IPS-18a (cell line): ENCODE measurements at regions not wholly inside any gene's neighbourhood (a gene's known extent, or its start where the extent isn't known, plus 50 kb on each side); places are given as distances from the start of the nearest gene placed in this dataset.

ENCODE experiments used
- H3K27ac ChIP-seq: one replicate; pipeline ENCODE4 v1.5.1; 2013; ENCODE audit warnings: low read length
- H3K27me3 ChIP-seq: one replicate; pipeline ENCODE4 v1.6.1; 2013; ENCODE audit warnings: mild to moderate bottlenecking, low read length; ENCODE audit not compliant: control insufficient read depth, insufficient read depth
- H3K36me3 ChIP-seq: one replicate; pipeline ENCODE4 v1.6.1; 2013; ENCODE audit warnings: low read depth, low read length; ENCODE audit not compliant: control insufficient read depth
- H3K4me1 ChIP-seq: one replicate; pipeline ENCODE4 v1.6.1; 2013; ENCODE audit warnings: low read depth, low read length; ENCODE audit not compliant: control insufficient read depth
- H3K4me3 ChIP-seq: one replicate; pipeline ENCODE4 v1.5.1; 2013; ENCODE audit warnings: low read length
- H3K9ac ChIP-seq: one replicate; pipeline ENCODE4 v1.6.1; 2013; ENCODE audit warnings: mild to moderate bottlenecking, low read length, moderate library complexity
- H3K9me3 ChIP-seq: one replicate; pipeline ENCODE4 v1.6.1; 2013; ENCODE audit warnings: low read depth, low read length; ENCODE audit not compliant: control insufficient read depth

DNA sequence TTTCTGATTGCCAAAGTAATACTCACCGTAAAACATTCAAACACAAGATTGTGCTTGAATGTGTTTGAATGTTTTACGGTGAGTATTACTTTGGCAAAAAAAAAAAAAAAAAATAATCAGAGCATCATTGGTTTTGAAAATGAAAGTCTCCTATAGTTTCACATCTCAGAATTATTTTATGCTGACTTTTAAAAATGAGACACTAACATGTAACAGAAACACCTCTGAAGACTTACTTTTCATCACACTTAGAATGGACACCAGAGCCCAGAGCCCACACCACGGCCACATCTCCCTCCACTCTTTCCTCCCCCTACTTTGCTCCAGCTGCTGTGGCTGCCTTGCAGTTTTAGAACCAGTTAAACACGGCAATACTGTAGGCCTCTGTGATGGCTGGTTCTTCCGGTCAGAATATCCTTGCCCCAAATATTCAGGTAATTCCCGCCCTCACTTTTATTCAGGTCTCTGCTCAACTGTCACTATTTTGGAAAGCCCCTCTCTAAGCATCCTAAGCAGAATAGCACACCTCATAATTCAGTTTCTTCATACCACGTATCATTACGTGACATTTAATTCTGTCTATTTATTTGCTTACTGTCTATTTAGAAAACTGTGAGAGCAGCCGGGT, 138.9 kb upstream of the MAX start:
- H3K27me3 ChIP-seq = no peaks in the 10 kb centered on the region
- no peaks in the 10 kb centered on the region for H3K36me3 ChIP-seq
- H3K27ac ChIP-seq = no peak overlapping the region
- no peak overlapping the region for H3K4me3 ChIP-seq
- H3K9ac ChIP-seq = no peak overlapping the region
- peaks cover 4% of the 10 kb centered on the region for H3K4me1 ChIP-seq
- no peaks in the 10 kb centered on the region for H3K9me3 ChIP-seq

- H3K27ac ChIP-seq = no peak overlapping the region
- H3K27me3 ChIP-seq = no peaks in the 10 kb centered on the region
- H3K36me3 ChIP-seq = no peaks in the 10 kb centered on the region
- no peaks in the 10 kb centered on the region for H3K9me3 ChIP-seq
- peaks cover 4% of the 10 kb centered on the region for H3K4me1 ChIP-seq
- no peak overlapping the region for H3K9ac ChIP-seq
- H3K4me3 ChIP-seq = no peak overlapping the region
These were observed 140.4 kb upstream of the MAX start for GRCh38 chr14:65242732-65243134.

GRCh38 chr14:65243766-65244442, 141.6 kb upstream of the MAX start:
- H3K4me1 ChIP-seq = no peaks in the 10 kb centered on the region
- H3K27ac ChIP-seq = no peak overlapping the region
- H3K9ac ChIP-seq = no peak overlapping the region

DNA sequence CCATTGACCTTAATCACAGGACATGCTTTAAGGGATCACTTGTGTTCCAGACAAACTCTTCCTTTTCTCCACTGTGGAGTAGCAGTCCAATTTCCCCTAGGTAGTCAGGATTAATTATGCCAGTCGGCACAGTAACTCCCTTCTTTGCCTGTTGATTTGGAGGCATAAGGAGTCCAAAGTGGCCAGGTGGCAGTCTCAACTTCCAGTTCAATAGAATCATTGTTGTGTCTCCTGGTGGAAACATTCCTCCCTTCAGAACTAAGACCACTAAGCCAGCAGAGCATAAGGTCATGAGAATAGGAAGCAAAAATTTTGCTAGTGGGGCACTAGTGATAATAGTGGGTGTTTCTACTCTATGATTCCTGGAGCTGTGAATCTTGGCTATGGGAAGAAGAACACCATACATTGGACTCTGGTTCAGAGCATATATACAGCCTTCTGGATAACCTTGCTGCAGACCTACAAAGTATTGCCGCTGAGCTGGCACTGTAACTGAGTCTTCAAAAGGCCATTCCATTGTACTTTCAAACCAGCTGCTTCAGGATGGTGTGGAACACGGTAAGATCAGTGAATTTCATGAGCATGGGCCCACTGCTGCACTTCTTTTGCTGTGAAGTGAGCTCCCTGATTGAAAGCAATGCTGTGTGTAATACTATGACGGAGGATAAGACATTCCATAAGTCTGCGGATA, 147.3 kb upstream of the MAX start:
- no peaks in the 10 kb centered on the region for H3K4me1 ChIP-seq
- H3K27me3 ChIP-seq = no peaks in the 10 kb centered on the region
- H3K36me3 ChIP-seq = no peaks in the 10 kb centered on the region
- H3K27ac ChIP-seq = no peak overlapping the region
- H3K9ac ChIP-seq = no peak overlapping the region
- no peak overlapping the region for H3K4me3 ChIP-seq
- no peaks in the 10 kb centered on the region for H3K9me3 ChIP-seq

More at GRCh38 chr14:65243766-65244442, 141.6 kb upstream of the MAX start:
- Histone ChIP-seq H3K4me3 (no peak overlapping the region), H3K36me3 (no peaks in the 10 kb centered on the region), H3K9me3 (no peaks in the 10 kb centered on the region), H3K27me3 (no peaks in the 10 kb centered on the region)

DNA sequence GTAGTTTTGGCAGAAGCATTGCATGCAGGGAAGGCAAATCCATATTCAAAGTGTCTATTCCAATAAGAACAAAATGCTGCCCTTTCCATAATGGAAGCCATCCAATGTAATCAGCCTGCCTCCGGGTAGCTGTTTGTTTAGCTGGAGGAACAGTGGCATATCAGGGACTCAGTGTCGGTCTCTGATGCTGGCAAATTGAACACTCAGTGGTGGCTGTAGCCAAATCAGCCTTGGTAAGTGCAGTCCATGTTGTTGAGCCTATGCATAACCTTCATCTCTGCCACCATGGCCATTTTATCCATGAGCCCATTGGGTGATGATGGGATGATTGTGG, 147.8 kb upstream of the MAX start:
- Histone ChIP-seq H3K9me3 (no peaks in the 10 kb centered on the region), H3K27me3 (no peaks in the 10 kb centered on the region), H3K27ac (no peak overlapping the region), H3K9ac (no peak overlapping the region), H3K36me3 (no peaks in the 10 kb centered on the region), H3K4me3 (no peak overlapping the region), H3K4me1 (peaks cover 4% of the 10 kb centered on the region)

- Histone ChIP-seq H3K27me3 (no peaks in the 10 kb centered on the region), H3K4me1 (peaks cover 13% of the 10 kb centered on the region), H3K27ac (no peak overlapping the region), H3K9ac (no peak overlapping the region), H3K4me3 (no peak overlapping the region), H3K36me3 (no peaks in the 10 kb centered on the region), H3K9me3 (no peaks in the 10 kb centered on the region)
These were observed 148.9 kb upstream of the MAX start for GRCh38 chr14:65251213-65251612.

DNA sequence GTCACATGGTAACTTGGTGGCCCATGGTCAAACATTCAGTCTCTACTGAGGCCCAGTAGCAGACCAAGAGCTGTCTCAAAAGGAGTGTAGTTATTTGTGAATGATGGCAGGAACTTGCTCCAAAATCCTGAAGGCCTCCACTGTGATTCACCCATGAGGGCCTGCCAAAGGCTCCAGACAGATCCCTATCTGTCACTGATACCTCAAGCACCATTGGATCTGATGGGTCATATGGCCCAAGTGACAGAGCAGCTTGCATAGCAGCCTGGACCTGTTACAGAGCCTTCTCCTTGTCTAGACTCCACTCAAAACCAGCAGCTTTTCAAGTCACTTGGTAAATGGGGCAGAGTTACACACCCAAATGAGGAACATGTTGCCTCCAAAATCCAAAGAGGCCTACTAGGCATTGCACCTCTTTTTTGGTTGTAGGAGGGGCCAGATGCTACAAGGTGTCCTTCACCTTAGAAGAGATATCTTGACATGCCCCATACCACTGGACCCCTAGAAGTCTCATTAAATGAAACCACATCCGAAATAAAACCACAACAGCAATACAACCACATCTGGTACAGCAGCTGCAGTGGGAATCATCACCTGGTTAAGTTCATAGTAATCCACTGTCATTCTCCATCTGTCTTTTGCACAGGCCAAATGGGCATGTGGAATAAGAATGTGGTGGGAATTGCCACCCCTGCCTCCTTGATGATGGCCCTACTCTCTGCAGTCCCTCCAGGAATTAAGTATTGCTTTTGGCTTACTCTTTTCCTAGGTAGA, 150.4 kb upstream of the MAX start:
- H3K36me3 ChIP-seq = no peaks in the 10 kb centered on the region
- no peaks in the 10 kb centered on the region for H3K9me3 ChIP-seq
- H3K27me3 ChIP-seq = no peaks in the 10 kb centered on the region
- H3K4me1 ChIP-seq = peaks cover 17% of the 10 kb centered on the region
- no peak overlapping the region for H3K9ac ChIP-seq
- H3K4me3 ChIP-seq = no peak overlapping the region
- H3K27ac ChIP-seq = no peak overlapping the region

- Histone ChIP-seq H3K27me3 (no peaks in the 10 kb centered on the region), H3K9ac (no peak overlapping the region), H3K4me3 (peak overlapping the region; percentile 3), H3K36me3 (no peaks in the 10 kb centered on the region), H3K9me3 (no peaks in the 10 kb centered on the region), H3K4me1 (peaks cover 17% of the 10 kb centered on the region), H3K27ac (no peak overlapping the region)
These were observed 152.8 kb upstream of the MAX start for GRCh38 chr14:65255029-65255545.

DNA sequence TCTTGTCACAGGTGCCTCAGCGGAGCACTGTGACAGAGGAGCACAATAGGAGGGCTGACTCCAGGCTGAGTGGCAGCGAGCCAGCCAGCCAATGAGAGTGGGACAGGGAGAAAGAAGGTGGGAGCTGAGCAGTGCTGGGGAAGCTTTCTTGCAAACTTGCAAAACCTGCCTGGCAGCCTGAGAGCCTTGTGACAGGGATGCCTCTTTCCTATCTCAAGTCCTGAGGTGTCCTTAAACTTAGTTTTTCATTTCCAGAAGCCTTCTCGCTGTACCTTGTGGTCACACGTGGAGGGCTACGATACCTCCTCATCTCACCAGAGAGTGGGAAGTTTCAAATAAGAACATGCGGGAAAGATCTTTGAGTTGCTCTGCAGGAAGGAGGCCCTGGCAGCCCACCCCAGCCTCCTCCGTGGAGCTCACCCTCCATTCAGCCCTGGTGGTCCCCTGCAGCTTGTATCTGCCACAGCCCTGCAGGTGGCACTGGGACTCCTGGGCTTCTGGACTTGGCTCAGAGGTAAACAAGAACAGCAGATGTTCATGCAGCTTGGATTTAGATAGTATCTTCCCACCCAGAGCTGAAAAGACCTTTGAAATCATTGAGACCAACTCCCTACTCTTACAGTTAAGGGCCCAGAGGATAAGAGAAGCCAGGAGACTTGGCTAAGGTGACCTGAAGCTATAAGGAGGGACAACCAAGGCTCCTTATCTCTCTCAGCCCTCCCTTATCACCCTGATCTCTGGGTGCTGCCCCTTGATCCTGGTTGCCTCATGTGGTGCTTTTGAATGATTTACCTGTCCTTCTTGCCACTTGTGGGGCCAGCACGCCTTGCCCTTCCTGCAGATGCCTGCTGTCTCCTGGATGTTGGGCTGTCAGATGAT, 153.5 kb upstream of the MAX start:
- Histone ChIP-seq H3K9ac (no peak overlapping the region), H3K36me3 (no peaks in the 10 kb centered on the region), H3K27ac (no peak overlapping the region), H3K4me3 (peak overlapping the region; percentile 24), H3K4me1 (peaks cover 17% of the 10 kb centered on the region), H3K27me3 (no peaks in the 10 kb centered on the region), H3K9me3 (no peaks in the 10 kb centered on the region)

- Histone ChIP-seq H3K36me3 (no peaks in the 10 kb centered on the region), H3K27me3 (no peaks in the 10 kb centered on the region), H3K9ac (no peak overlapping the region), H3K27ac (no peak overlapping the region), H3K9me3 (no peaks in the 10 kb centered on the region), H3K4me1 (peaks cover 17% of the 10 kb centered on the region), H3K4me3 (no peak overlapping the region)
These were observed 154.4 kb upstream of the MAX start for GRCh38 chr14:65256714-65257113.
